PC-9 (cell line): ENCODE measurements at regions not wholly inside any gene's neighbourhood (a gene's known extent, or its start where the extent isn't known, plus 50 kb on each side); places are given as distances from the start of the nearest gene placed in this dataset.

Experiments used
- CTCF ChIP-seq: fragments of 200-600 bp; sonication (generic); conservative IDR thresholded peaks from 2 replicates; pipeline ENCODE4 v1.6.1; 2017; ENCODE audit warnings: mixed run types, antibody characterized with exemption, mild to moderate bottlenecking, moderate library complexity
- EZH2 ChIP-seq: fragments of 200-600 bp; sonication (generic); IDR thresholded peaks from 2 replicates; pipeline ENCODE4 v1.8.0; 2017; ENCODE audit warnings: antibody characterized with exemption, low read depth

- TF ChIP-seq EZH2 (no peak), CTCF (no peak)
Observed at GRCh38 chr7:351681-352480, 61.9 kb downstream of the FOXL3 start.
